ENCODE measurements at regions not wholly inside any gene's neighbourhood (a gene's known extent, or its start where the extent isn't known, plus 50 kb on each side); places are given as distances from the start of the nearest gene placed in this dataset.

DNA sequence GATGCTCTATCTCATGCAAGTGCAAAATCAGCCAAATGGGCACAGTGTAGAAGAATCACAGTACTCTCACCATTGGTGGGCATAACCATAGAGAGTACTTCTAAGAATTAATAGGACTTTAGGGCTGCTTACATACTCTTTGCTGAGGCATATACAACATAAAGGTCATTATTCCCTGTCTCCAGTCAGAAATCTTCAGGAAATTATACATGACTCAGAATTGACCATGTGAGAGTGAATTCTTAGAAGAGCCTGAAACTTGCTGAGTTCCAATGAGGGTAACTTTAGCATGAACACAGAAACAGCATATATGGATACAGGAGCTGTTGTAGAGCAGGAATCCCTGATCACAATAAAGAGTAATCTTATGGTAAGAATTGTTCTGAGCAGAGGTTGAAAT lies 498.7 kb downstream of the TENT5A start:
- DNase-seq (ENCODE audit: low read depth in 2 of 3, low spot score in 1 of 3): no peak

DNA sequence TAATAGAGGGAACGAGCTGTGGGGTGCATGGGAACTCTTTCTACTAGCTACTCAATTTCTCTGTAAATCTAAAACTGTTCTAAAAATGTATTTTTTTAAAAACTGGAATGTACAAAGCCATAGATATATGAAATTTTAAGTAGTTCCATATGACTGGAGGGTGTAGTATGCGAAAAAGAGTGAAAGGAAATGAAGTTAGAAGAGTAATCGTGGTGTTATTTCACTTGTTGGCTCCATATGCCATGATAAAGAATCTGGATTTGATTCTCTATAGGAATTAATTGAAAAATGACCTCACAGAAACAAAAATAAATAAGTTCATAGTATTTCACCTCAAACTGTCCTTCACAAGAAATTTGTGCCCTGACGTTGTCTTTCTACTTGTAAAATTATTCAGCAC lies 500.2 kb downstream of the TENT5A start:
- no peak for DNase-seq (ENCODE audit: low read depth in 2 of 3, low spot score in 1 of 3)

DNA sequence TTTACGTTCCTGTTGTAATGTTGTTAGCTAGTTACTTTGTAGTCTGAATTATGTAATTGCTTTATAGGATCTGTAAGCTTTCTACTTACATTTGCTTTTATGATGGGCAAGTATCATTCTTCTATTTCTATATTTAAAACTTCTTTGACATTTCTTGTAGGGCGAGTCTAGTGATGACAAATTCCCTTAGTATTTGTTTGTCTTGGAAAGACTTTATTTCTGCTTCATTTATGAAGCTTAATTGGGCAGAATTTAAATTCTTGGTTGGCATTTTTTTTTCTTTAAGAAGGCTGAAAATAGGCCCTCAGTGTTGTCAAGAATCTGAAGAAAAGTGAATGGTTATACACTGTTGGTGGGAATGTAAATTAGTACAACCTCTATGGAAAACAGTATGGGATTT lies 506.3 kb downstream of the TENT5A start:
- no peak for DNase-seq (ENCODE audit: low read depth in 2 of 3, low spot score in 1 of 3)

DNA sequence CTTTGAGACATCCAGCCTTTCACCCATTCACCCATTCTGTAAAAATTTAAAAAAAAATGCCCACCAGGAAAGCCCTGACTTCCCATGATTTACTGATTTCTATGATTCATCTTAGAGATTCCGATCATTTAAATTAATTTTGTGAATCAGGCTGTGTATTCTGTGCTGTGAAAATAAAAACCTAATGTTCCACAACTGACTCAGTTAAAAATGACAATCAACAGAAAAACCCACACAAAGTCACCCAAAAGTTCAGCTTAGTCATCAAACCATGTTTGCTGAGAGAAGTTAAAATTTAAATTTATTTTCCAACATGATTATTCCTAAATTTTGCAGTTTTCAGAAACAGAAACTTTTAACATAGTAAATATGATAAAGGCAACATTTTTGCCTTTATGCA lies 509.9 kb downstream of the TENT5A start:
- DNase-seq (ENCODE audit: low read depth in 2 of 3, low spot score in 1 of 3): no peak

DNA sequence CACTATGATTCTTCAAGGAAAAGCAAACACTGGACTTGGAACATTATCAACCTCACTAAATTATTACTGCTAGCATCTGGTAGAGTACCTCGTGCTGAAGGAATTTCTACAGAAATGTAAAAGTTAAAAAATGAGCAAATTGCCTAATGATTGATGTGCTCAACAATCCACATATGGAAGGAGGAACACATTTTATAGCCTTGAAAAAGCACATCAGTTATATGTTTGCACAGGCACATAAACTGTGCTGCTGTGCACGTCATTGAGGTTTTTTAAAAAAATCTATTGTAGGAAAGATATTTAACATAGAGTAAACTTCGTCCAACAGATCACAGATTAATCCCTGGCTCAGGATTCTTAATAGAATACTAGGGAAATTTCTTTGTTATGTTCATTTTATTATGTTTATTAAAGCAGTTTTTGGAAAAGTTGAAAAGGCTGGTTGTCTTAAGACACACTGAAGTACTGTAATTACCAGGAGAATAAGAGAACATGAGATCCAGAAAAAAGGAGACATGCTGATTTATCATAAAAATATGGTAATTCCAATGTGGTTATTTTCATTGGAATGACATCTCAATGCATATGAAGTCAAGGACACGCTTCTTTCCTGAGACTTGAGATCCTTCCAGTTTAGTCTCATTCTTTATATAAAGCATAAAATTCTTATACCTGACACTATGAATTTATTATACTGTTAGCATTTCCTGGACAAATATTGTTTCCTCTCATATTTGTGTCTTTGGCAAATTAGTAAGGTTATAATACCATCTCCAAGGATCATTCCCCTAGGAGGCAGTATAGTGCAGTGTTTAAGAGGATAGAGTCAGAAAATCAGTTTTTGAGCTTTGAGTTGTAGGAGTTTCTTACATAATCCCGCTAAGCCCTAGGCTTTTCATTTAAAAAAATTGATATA lies 511.1 kb downstream of the TENT5A start:
- no peak for DNase-seq (ENCODE audit: low read depth in 2 of 3, low spot score in 1 of 3)

DNA sequence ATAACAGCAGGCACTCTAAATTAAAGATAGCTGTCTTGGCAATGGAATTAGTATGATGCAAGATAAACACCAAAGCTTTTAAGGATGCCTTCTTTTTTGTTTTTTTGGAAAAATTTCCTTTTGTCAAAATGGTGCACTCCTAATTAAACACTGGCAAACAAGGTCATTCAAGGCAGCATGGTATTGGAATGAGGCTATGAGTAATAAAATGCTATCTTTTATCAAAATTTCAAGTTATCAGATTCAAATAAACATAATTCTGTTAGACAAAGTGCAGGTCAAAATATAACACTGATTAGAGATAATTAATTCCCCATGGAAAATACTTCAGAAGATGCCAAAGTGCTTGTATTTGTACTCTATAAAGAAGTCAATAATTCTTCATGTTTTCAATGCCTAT lies 514.1 kb downstream of the TENT5A start:
- DNase-seq (ENCODE audit: low read depth in 2 of 3, low spot score in 1 of 3): no peak

DNA sequence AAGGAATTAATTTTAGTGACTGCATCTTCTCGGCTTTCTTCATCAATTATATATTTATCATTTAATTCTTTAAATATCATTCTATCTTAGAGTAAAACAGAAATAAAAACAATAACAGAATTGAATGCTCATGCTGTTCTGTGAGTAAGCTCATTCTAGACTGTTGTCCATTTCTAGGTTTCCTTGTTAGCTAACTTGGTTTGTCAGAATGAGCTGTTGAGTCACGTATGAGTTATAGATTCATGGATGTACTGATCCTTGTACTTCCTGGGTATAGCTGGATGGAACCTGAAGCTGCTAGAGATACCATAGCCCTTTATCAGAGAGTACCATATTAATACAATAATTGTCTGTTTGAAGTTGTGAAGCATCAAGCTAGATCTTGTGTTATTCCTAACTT lies 515.3 kb downstream of the TENT5A start:
- no peak for DNase-seq (ENCODE audit: low read depth in 2 of 3, low spot score in 1 of 3)

DNA sequence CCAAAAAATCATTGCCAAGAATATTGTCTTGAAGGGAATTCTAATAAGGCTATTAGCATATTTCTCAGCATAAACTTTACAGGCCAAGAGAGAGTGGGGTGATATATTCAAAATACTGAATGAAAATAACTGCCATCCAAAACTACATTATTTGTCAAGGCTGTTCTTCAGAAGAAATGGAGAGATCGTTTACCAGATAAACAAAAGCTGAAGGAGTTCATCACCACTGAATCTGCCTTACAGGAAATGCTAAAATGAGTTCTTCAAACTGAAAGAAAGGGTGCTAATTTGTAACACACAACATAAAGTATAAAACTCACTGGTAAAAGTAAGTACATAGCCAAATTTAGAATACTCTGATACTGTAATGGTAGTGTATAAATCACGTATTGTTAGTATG lies 517.0 kb downstream of the TENT5A start:
- DNase-seq (ENCODE audit: low read depth in 2 of 3, low spot score in 1 of 3): no peak

DNA sequence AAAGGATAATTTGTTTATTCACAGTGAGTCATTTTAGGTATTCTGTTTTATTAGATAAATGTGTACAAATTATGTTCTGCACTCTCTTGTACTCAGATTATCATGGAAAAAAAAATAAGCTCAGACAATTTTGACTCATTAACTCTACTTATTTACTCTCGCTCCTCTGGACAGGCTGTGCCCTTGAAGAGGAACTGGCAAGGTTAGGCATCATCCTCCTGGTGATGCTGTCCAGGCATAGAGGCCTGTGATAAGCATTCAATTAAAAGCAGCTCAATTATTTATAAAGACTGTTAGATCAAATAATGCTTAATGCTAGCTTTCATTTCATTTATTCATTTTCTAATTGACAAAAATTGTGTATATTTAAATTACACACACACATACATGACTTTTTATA lies 518.5 kb downstream of the TENT5A start:
- no peak for DNase-seq (ENCODE audit: low read depth in 2 of 3, low spot score in 1 of 3)

DNA sequence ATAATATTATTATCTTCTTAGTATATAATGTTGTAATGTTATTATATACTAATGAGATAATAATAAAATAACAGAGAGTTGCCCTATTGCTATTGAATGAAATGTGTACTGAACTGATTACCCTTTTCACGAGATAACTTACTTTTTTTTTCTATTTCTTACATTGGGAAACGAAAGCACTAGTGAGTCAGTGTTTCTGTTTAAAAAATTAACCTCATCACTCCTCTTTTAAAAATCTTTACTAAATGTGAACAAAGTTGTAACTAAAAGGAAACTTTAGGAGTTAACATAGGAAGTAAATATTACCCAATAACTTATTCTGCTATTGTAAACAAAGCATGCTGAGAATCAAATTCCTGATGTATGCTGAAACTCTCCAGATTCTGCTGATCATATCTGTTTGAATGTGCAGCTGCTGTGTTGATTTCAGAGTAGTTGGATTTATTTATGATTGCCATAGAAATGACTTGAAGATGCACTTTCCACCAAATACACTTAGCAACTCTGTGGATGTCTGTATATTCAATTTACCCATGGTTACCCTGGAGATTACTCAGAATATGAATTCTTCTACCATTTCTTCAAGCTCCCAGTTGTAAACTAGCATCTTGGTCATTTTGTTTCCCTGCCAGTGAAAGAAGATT lies 523.4 kb downstream of the TENT5A start:
- DNase-seq (ENCODE audit: low read depth in 2 of 3, low spot score in 1 of 3): no peak

DNA sequence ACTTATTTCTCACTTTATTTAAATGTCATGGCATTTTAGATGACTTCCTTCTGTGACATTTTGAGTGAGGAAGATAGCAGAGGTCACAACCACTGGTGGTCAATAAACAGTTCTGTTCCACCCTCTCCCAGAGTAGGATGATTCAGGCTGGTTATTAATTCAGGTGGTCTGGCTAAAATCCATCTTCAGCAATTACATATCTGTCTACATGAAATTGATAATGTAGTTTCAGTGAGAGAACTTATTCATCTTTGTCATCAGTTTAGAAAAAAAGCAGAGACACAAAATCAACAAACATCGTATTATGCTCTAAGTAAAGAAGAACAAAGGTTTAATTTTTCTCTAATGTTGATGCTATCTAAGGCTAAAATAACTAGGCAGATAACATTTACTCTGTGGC lies 525.5 kb downstream of the TENT5A start:
- no peak for DNase-seq (ENCODE audit: low read depth in 2 of 3, low spot score in 1 of 3)

DNA sequence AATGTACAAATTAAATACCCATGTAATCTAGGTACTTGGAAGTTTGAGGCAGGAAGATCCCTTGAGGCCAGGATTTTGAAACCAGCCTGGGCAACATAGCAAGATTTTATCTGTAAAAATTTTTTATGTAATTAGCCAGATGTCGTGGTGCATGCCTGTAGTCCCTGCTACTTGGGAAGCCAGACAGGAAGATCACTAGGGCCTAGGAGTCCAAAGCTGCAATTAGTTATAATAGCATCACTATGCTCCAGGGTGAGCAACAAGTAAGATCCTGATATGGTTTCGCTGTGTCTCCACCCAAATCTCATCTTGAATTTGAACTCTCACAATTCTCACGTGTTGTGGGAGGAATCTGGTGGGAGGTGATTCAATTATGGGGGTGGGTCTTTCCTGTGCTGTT lies 535.8 kb downstream of the TENT5A start:
- DNase-seq (ENCODE audit: low read depth in 2 of 3, low spot score in 1 of 3): no peak

DNA sequence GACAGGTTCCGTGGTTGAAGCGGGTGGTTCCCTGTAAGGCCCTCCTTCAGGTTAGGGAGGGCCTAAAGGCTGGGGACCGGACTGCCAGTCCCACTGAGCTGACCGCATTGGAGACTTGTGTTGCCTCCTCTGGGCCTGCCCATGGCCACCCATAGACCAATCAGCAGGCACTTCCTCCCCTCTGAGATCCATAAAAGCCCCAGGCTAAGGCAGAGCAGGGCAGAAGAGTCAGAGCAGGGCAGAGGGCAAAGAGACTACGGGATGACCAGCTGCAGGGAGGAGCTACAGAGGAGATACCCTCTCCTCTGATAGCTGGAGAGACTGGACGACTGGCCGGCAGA lies 537.4 kb downstream of the TENT5A start:
- DNase-seq (ENCODE audit: low read depth in 2 of 3, low spot score in 1 of 3): no peak

DNA sequence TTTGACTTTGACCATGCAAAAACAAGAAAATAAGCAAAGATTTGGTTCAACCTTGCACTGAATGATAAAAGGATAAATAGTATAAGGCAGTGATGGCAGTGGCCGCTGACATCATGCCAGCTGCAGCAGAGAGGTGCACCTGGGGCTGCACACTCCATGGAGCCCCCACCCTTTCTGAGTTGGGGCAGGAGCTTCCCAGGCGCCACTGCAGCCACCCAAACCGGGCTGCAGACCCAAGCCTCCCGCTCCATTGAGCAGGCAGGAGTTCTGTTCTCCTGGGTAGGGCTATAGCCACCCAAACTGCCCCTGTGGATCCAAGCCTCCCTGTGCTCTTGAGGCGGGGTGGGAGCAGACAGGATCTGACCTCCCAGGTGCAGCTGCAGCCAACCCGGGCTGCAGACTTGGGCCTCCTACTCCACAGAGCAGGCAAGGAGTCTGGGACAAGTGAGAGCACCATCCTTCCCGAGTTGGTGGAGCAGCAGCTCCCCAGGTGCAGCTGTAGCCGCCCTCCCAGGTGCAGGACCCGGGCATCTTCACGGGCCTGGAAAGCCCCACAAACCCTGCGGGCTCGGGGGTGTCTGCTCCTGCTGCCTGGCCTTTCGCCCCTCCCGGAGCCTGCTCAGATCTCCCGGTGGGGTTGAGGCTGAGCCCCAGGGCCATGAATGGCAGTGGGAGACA lies 537.9 kb downstream of the TENT5A start:
- no peak for DNase-seq (ENCODE audit: low read depth in 2 of 3, low spot score in 1 of 3)

DNA sequence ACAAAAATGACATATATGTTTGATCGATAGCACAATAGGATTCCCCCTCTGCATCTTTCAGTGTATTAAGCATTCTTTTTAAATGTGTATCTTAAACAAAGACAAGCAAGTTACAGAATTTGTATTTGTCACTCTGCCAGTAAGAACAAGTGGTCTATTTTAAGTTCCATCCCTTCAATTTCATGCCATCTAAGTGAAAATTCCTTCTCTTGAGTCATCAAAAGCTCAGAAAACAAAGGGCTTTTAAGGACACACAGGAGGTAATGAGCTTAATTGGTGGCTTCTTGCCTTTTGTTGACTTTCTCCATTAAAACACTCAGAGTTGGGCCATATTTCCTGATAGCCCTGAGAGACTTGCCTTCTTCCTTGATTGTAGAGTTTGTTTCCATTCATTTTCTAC lies 547.8 kb downstream of the TENT5A start:
- DNase-seq (ENCODE audit: low read depth in 2 of 3, low spot score in 1 of 3): no peak

DNA sequence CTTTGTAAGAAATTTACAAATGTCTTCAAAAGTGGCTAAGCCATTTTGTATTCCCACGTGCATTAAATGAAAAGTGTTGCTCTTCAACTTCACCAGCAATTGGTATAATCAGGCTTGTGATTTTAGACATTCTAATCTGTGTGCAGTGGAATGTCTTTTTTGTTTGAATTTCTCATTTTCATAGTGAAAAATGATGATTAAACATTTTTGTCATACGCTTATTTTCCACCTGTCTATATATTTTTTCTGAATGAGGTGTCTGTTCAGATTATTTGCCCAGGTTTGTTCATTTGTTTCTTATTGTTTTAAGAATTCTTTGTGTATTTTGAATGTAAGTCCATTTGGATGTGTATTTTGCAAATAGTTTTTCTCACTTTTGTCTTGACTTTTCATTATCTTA lies 558.1 kb downstream of the TENT5A start:
- no peak for DNase-seq (ENCODE audit: low read depth in 2 of 3, low spot score in 1 of 3)

DNA sequence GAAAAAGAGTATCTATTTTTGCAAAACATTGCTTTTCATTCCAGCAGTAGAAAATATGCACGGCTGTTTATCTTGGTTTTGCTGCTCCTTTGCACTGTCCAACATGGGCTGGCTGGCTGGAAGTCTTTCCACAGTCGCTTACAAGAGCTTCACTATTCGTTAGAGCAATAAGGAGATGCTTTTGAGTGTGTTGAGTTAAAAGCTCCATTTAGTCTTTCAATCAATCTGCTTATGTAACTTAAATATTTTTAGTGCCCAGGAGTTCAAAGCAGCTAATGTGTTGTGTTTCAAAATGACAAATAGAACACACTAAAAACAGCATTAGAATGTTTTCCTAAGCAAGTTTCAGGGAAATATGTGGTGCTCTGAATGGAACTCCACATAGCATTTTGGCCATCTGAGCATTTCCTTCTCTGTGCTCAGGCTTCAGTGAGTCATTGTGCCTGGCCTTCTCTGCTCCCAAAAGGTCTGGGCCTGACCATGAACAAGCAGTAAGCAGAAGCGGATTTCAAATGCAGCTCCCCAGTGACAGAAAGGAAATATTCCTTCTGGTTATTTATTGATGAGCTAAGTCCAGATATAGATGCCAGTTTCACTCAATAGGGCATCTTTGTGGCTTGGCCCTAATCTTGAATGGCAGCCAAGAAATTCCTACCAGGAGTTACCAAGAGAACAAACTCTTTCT lies 580.3 kb downstream of the TENT5A start:
- no peak for DNase-seq (ENCODE audit: low read depth in 2 of 3, low spot score in 1 of 3)

DNA sequence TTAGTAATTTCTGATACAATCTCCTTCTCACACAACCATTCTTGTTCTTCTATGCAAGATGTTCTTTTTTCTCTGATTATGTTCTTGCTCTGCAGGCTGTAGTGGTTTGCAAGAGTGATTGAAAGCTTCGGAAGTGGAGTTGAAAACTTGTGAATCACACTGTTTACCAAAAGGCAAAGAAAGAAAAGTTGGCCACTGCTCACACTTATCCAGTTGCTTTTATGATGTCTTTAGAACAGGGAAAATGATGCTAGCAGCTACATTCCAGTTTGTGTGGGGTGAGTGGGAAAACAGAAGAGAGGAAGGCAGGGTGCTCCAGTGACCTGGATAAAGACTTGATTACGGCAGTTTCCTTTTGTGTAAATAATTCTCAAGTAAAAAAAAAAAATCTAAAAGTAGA lies 583.3 kb downstream of the TENT5A start:
- DNase-seq (ENCODE audit: low read depth in 2 of 3, low spot score in 1 of 3): no peak

DNA sequence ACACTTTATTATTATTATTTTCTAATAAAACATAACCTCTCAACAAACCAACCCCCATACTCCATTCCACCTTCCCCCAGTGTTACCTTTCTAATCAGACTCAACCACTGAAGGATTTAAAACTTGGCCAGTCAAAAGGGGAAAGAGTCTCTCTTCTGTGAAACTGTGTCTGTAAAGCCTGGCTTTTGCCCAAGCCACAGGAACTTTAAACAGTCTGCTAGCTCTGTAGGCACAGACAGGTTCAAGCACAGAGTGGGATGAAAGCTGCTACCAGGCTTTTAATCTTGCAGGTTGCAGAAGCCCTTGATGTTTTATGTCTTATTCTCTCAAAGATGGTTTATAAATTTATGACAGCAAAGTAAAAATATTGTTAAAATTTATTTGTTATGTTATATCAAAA lies 585.7 kb downstream of the TENT5A start:
- DNase-seq (ENCODE audit: low read depth in 2 of 3, low spot score in 1 of 3): no peak

DNA sequence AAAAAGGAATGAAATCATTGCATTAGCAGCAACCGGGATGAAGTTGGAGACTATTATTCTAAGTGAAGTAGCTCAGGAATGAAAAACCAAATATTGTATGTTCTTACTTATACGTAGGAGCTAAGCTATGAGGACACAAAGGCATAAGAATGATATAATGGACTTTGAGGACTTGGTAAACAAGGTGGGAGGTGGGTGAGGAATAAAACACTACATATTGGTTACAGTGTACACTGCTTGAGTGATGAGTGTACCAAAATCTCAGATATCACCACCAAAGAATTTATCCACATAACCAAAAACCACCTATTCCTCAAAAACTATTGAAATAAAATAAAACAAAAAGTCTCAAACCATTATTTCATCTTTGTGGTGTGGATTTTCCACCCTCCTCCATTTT lies 593.5 kb downstream of the TENT5A start:
- DNase-seq (ENCODE audit: low read depth in 2 of 3, low spot score in 1 of 3): no peak

DNA sequence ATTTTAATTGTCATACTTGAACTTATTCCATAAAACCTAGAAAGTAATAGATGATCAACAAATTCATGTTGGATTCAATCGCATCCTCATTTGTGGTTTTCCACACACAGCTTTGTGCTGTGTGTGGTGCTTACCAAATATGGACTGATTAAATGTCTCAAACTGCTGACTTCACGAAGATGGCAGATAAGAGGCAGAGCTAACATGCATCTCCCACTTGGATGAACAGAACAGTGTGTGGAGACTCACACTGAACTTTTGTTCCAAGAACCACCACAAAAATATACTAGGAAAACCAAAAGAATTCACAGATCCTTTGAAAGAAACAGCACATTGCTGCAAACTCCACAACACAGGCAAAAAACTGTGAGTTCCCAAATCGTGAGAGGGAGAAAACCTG lies 603.7 kb downstream of the TENT5A start:
- no peak for DNase-seq (ENCODE audit: low read depth in 2 of 3, low spot score in 1 of 3)

DNA sequence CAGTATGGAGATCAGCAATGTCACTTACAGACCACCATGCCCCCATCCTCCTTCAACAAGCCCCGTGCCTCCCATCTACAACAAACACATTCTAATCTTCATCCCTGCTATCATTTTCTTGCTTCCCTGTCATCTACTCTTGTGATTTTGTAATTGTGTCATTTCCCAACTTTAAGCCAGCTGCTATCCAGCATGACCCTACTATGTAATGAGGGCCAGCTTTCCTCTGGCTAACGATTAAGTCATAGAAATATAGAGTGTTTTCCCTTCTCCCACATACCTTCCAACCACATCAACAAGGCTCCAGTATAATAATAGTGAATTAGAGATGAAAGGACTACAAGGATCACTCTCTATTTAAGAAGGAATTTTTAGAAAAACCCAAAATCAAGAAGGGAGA lies 607.0 kb downstream of the TENT5A start:
- no peak for DNase-seq (ENCODE audit: low read depth in 2 of 3, low spot score in 1 of 3)
